Ectodermal cell (in vitro differentiated cells): ENCODE measurements at regions not wholly inside any gene's neighbourhood (a gene's known extent, or its start where the extent isn't known, plus 50 kb on each side); places are given as distances from the start of the nearest gene placed in this dataset.

Experiments
- H3K27ac ChIP-seq: 2 replicates; pipeline ENCODE4 v1.7.0; 2013; ENCODE audit warnings: mild to moderate bottlenecking, low read depth, low read length; ENCODE audit not compliant: insufficient read depth, poor library complexity, severe bottlenecking
- H3K27me3 ChIP-seq: 2 replicates; pipeline ENCODE4 v1.7.0; 2013; ENCODE audit warnings: mild to moderate bottlenecking, low read length; ENCODE audit not compliant: insufficient read depth, control insufficient read depth, poor library complexity, severe bottlenecking
- H3K36me3 ChIP-seq: one replicate; pipeline ENCODE4 v1.7.0; 2013; ENCODE audit warnings: low read length; ENCODE audit not compliant: control insufficient read depth, insufficient read depth
- H3K4me1 ChIP-seq: one replicate; pipeline ENCODE4 v1.7.0; 2013; ENCODE audit warnings: low read length; ENCODE audit not compliant: control insufficient read depth, insufficient read depth
- H3K4me3 ChIP-seq: 2 replicates; pipeline ENCODE4 v1.7.0; 2013; ENCODE audit warnings: low read depth, low read length, control low read depth; ENCODE audit not compliant: insufficient read depth
- H3K9me3 ChIP-seq: 2 replicates; pipeline ENCODE4 v1.7.0; 2013; ENCODE audit warnings: mild to moderate bottlenecking, low read length, moderate library complexity; ENCODE audit not compliant: control insufficient read depth
- WGBS, 2 experiments: methylation state at CpG; one replicate each; pipeline ENCODE4 v1.1.7; 2013; ENCODE audit warnings: missing lambda C conversion rate in 2 of 2; 5-methylcytosine and 5-hydroxymethylcytosine counted together

DNA sequence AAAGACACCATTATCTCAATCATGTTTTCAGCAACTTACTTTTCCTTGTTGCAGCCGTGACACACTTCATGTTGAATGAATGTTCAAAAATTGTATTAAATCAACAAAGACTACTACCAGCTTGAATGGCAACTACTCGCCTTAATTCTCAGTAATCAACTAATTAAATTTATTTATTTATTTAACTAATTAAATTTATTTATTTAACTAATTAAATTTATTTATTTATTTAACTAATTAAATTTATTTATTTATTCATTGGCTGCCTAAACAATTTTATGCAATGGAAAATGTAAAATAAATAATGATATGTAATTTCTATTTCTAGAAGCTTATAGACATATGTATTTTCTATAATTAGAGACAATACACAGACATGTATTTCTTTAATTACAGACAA, 435.4 kb downstream of the GPAM start:
- no peaks in the 10 kb centered on the region for H3K36me3 ChIP-seq
- WGBS, 2 experiments: 100% methylated on average over 1 of the region's 2 CpGs; no CpG with 5 or more reads in 1 of the 2 experiments
- H3K27ac ChIP-seq: no peak overlapping the region
- H3K4me1 ChIP-seq: no peaks in the 10 kb centered on the region
- no peaks in the 10 kb centered on the region for H3K27me3 ChIP-seq
- no peaks in the 10 kb centered on the region for H3K9me3 ChIP-seq
- H3K4me3 ChIP-seq: no peak overlapping the region

- WGBS, 2 experiments: 90 to 98% methylated on average over 2 of the region's 2 CpGs
- no peak overlapping the region for H3K27ac ChIP-seq
- no peaks in the 10 kb centered on the region for H3K36me3 ChIP-seq
- no peaks in the 10 kb centered on the region for H3K9me3 ChIP-seq
- no peaks in the 10 kb centered on the region for H3K4me1 ChIP-seq
- no peaks in the 10 kb centered on the region for H3K27me3 ChIP-seq
- H3K4me3 ChIP-seq: no peak overlapping the region
These were observed 433.3 kb downstream of the GPAM start for GRCh38 chr10:111750165-111750849.

DNA sequence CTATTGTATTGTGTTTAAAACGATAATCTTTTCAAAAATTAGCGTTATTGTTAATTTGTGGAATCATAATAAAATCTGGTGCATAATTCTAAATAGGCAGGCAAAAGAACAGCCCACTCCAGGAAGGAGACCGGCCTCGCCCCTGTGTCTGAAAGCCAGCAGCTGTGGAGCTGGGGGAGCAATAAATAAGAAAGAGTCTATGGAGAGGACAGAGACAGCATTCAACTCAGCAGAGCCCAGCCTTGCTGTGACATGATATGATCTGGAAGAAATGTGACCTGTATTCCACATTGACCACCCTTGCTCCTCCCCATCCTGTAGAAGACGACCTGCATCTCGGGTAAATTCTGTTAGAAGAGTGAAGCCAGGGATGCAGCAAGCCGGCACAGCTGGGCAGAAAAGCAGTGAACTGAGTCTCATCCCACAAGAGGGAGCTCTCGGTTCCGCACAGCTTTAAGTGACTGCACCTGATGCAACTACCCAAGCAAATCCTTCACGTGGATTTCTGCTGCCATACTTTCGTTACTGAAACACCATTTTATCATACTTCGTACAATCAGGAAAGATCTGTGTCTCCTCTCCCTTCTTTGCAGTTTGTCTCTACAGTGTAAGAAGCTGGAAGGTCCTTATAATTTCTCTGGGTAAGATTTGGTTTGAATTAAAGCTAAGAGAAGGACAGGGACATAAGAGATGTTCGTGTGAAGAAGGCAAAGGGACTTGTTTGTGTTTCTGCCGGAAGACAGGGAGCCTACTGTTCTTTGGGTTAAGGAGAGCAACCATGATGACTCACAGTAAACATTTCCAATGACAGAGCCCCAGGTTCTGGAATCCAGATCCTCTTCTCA, 427.1 kb downstream of the GPAM start:
- H3K4me3 ChIP-seq: no peak overlapping the region
- no peaks in the 10 kb centered on the region for H3K4me1 ChIP-seq
- no peaks in the 10 kb centered on the region for H3K9me3 ChIP-seq
- H3K27me3 ChIP-seq: no peaks in the 10 kb centered on the region
- no peak overlapping the region for H3K27ac ChIP-seq
- 50 to 54% methylated on average over 14 of the region's 14 CpGs for WGBS, 2 experiments
- H3K36me3 ChIP-seq: no peaks in the 10 kb centered on the region

DNA sequence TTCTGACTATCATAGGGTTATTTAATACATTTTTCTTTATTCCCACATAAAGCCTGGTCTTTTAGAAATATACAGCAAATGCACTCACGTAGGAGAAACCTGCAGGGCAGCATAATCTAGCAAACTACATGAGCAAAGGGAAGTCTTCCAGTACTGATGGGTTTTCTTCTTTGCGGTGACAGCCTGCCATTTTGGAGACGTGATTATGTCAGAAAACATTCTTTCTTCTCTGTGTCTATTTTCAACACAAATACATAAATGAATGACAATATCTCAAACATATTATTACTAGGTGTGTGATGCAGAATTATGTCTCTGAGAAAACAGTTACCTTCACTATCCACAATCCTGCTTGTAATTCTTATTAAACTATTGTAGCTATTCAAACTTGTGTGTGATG, 425.0 kb downstream of the GPAM start:
- Histone ChIP-seq H3K36me3 (no peaks in the 10 kb centered on the region), H3K27me3 (no peaks in the 10 kb centered on the region), H3K4me1 (no peaks in the 10 kb centered on the region), H3K27ac (no peak overlapping the region), H3K9me3 (no peaks in the 10 kb centered on the region), H3K4me3 (no peak overlapping the region)
- WGBS, 2 experiments: 95 to 99% methylated on average over 3 of the region's 3 CpGs

DNA sequence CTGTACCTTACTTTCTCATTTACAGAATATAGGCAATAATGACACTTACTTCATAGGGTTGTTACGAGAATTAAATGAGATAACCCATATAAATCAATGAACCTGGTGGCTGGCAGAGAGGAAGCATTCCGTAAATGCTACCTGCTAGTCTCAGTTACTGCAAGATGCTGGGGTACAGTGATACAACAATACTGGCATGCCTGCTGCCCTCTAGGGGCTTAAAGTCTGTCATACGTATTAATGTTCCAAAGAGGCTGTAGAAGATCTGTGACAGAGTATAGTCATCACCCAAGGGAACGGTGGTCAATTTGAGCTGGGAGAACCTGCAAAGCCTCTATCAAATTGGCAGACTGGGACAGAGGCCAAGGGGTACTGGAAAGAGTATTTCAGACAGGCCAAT, 421.5 kb downstream of the GPAM start:
- no peak overlapping the region for H3K27ac ChIP-seq
- H3K4me1 ChIP-seq: no peaks in the 10 kb centered on the region
- no peaks in the 10 kb centered on the region for H3K27me3 ChIP-seq
- H3K36me3 ChIP-seq: no peaks in the 10 kb centered on the region
- H3K9me3 ChIP-seq: no peaks in the 10 kb centered on the region
- H3K4me3 ChIP-seq: no peak overlapping the region
- 96 to 98% methylated on average over 4 of the region's 4 CpGs for WGBS, 2 experiments

- H3K27ac ChIP-seq: no peak overlapping the region
- H3K9me3 ChIP-seq: no peaks in the 10 kb centered on the region
- H3K36me3 ChIP-seq: no peaks in the 10 kb centered on the region
- H3K4me1 ChIP-seq: no peaks in the 10 kb centered on the region
- H3K4me3 ChIP-seq: no peak overlapping the region
- H3K27me3 ChIP-seq: no peaks in the 10 kb centered on the region
- 60 to 100% methylated on average over 1 of the region's 2 CpGs for WGBS, 2 experiments
These were observed 418.3 kb downstream of the GPAM start for GRCh38 chr10:111765216-111765615.

DNA sequence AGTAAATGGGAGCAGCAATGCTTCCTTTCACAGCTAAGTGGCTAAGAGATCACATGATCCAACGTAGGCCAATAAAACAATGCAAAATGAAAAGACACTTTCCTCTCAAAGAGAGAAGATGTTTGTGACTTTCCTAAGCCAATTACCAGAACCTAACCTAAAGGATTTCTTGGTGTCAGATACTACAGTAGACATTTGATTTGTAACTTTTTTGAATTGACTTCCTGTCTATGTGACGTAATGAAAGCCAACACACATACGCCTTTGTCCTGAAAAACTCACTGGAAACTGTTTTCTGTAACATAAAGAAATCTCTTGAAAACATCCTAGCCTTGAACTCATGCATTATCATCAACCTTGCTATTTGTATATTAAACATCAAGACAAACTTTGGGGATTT, 417.1 kb downstream of the GPAM start:
- Histone ChIP-seq H3K4me1 (no peaks in the 10 kb centered on the region), H3K4me3 (no peak overlapping the region), H3K36me3 (no peaks in the 10 kb centered on the region), H3K27ac (no peak overlapping the region), H3K27me3 (no peaks in the 10 kb centered on the region), H3K9me3 (no peaks in the 10 kb centered on the region)
- WGBS, 2 experiments: 88 to 91% methylated on average over 3 of the region's 3 CpGs

- Histone ChIP-seq H3K4me3 (no peak overlapping the region), H3K27ac (no peak overlapping the region), H3K27me3 (no peaks in the 10 kb centered on the region), H3K36me3 (no peaks in the 10 kb centered on the region), H3K9me3 (no peaks in the 10 kb centered on the region), H3K4me1 (no peaks in the 10 kb centered on the region)
- WGBS, 2 experiments: 0 to 36% methylated on average over 1 of the region's 1 CpG
These were observed 415.9 kb downstream of the GPAM start for GRCh38 chr10:111767661-111768060.

GRCh38 chr10:111773950-111774349, 409.6 kb downstream of the GPAM start:
- Histone ChIP-seq H3K9me3 (no peaks in the 10 kb centered on the region), H3K36me3 (no peaks in the 10 kb centered on the region), H3K27ac (no peak overlapping the region), H3K4me1 (no peaks in the 10 kb centered on the region), H3K4me3 (no peak overlapping the region), H3K27me3 (no peaks in the 10 kb centered on the region)
- 85 to 93% methylated on average over 1 of the region's 1 CpG for WGBS, 2 experiments

DNA sequence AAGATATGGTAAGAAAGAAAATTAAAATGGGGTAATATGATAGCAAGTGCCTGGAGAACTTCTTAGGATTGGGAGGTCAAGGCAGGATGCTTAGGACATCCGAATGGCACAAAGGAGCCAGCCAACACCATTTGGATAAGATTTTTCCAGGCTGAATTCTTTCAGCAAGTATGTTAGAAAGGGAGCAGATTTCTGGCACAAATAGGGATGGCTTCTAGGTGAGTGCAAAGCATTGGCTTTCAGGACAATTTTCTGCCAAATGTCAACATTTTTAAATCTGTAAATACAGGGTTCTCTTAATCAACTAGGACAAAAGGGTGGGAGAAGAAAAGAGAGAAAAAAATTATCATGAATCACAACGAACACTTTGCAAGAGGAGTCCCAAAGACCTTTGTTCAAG, 409.1 kb downstream of the GPAM start:
- no peaks in the 10 kb centered on the region for H3K4me1 ChIP-seq
- WGBS, 2 experiments: 94 to 98% methylated on average over 2 of the region's 2 CpGs
- H3K36me3 ChIP-seq: no peaks in the 10 kb centered on the region
- H3K9me3 ChIP-seq: no peaks in the 10 kb centered on the region
- no peak overlapping the region for H3K27ac ChIP-seq
- H3K4me3 ChIP-seq: no peak overlapping the region
- H3K27me3 ChIP-seq: no peaks in the 10 kb centered on the region
